GM19395 (cell line): ENCODE measurements at regions not wholly inside any gene's neighbourhood (a gene's known extent, or its start where the extent isn't known, plus 50 kb on each side); places are given as distances from the start of the nearest gene placed in this dataset.
"Not testable (repeated sequence)": the region's sequence is repeated elsewhere in the genome, so short reads cannot be mapped to it uniquely, and the experiment has no call there.

Source experiments
- ATAC-seq: cut with Tn5 transposase; IDR thresholded peaks from one replicate; pipeline ENCODE4 v1.9.1; 2021; ENCODE audit warnings: mild to moderate bottlenecking, moderate library complexity; ENCODE audit not compliant: unreplicated experiment

GRCh38 chr1:96130432-96130831 lies 591.2 kb upstream of the PTBP2 start:
- ATAC-seq = no peak

GRCh38 chr1:96144636-96145035 lies 576.9 kb upstream of the PTBP2 start:
- no peak for ATAC-seq

GRCh38 chr1:96145492-96145891 lies 576.1 kb upstream of the PTBP2 start:
- no peak for ATAC-seq

- ATAC-seq = not testable (repeated sequence)
Measured at GRCh38 chr1:96152957-96153356, 568.6 kb upstream of the PTBP2 start.

GRCh38 chr1:96157101-96157500 lies 564.5 kb upstream of the PTBP2 start:
- no peak for ATAC-seq

GRCh38 chr1:96159379-96159778 lies 562.2 kb upstream of the PTBP2 start:
- ATAC-seq = no peak

GRCh38 chr1:96164053-96164452 lies 557.5 kb upstream of the PTBP2 start:
- ATAC-seq = no peak

- no peak for ATAC-seq
Measured at GRCh38 chr1:96178053-96178452, 543.5 kb upstream of the PTBP2 start.

GRCh38 chr1:96183485-96183884 lies 538.1 kb upstream of the PTBP2 start:
- ATAC-seq = no peak

- no peak for ATAC-seq
Measured at GRCh38 chr1:96183928-96184327, 537.7 kb upstream of the PTBP2 start.

GRCh38 chr1:96185181-96185580 lies 536.4 kb upstream of the PTBP2 start:
- no peak for ATAC-seq

- no peak for ATAC-seq
Measured at GRCh38 chr1:96187020-96187419, 534.6 kb upstream of the PTBP2 start.

- no peak for ATAC-seq
Measured at GRCh38 chr1:96191165-96191564, 530.4 kb upstream of the PTBP2 start.

- no peak for ATAC-seq
Measured at GRCh38 chr1:96206451-96206850, 515.1 kb upstream of the PTBP2 start.

- no peak for ATAC-seq
Measured at GRCh38 chr1:96207936-96208335, 513.6 kb upstream of the PTBP2 start.

GRCh38 chr1:96208428-96208827 lies 513.2 kb upstream of the PTBP2 start:
- ATAC-seq = no peak

GRCh38 chr1:96210054-96210453 lies 511.5 kb upstream of the PTBP2 start:
- ATAC-seq = no peak

GRCh38 chr1:96211202-96211601 lies 510.4 kb upstream of the PTBP2 start:
- ATAC-seq = no peak

- no peak for ATAC-seq
Measured at GRCh38 chr1:96214982-96215381, 506.6 kb upstream of the PTBP2 start.

- ATAC-seq = no peak
Measured at GRCh38 chr1:96220651-96221050, 500.9 kb upstream of the PTBP2 start.

- ATAC-seq = no peak
Measured at GRCh38 chr1:96222701-96223100, 498.9 kb upstream of the PTBP2 start.

GRCh38 chr1:96224229-96224628 lies 497.4 kb upstream of the PTBP2 start:
- not testable (repeated sequence) for ATAC-seq

- no peak for ATAC-seq
Measured at GRCh38 chr1:96233422-96233821, 488.2 kb upstream of the PTBP2 start.

GRCh38 chr1:96234299-96234698 lies 487.3 kb upstream of the PTBP2 start:
- ATAC-seq = no peak
